Thymus (tissue), 11 donors: ENCODE measurements at regions not wholly inside any gene's neighbourhood (a gene's known extent, or its start where the extent isn't known, plus 50 kb on each side); places are given as distances from the start of the nearest gene placed in this dataset.

Experiments
- DNase-seq, 9 donors: peaks; one replicate each; pipeline ENCODE4 v3.0.0-alpha.2; 2013; ENCODE audit warnings: low spot score in 9 of 9, low read depth in 6 of 9, missing footprints in 1 of 9
- H3K27ac ChIP-seq, 2 donors: one replicate each; pipeline ENCODE4 v1.5.1; 2013; ENCODE audit warnings: control low read depth in 1 of 2, low read depth in 1 of 2, low read length in 1 of 2, mild to moderate bottlenecking in 1 of 2, moderate library complexity in 1 of 2
- H3K27me3 ChIP-seq, 2 donors: one replicate each; pipeline ENCODE4 v1.5.1; 2013; ENCODE audit warnings: low read length in 1 of 2; ENCODE audit not compliant: control insufficient read depth in 2 of 2, insufficient read depth in 1 of 2
- H3K36me3 ChIP-seq, 2 donors: one replicate each; pipeline ENCODE4 v1.5.1; 2013; ENCODE audit warnings: low read length in 1 of 2, mild to moderate bottlenecking in 1 of 2, moderate library complexity in 1 of 2; ENCODE audit not compliant: control insufficient read depth in 2 of 2, insufficient read depth in 2 of 2
- H3K4me1 ChIP-seq, 2 donors: one replicate each; pipeline ENCODE4 v1.5.1; 2013; ENCODE audit warnings: low read length in 2 of 2; ENCODE audit not compliant: control insufficient read depth in 2 of 2, insufficient read depth in 2 of 2
- H3K4me3 ChIP-seq, 2 donors: one replicate each; pipeline ENCODE4 v1.5.1; 2013; ENCODE audit warnings: low read length in 2 of 2, control low read depth in 1 of 2, mild to moderate bottlenecking in 1 of 2
- H3K9me3 ChIP-seq, 2 donors: one replicate each; pipeline ENCODE4 v1.5.1; 2013; ENCODE audit warnings: low read length in 1 of 2, mild to moderate bottlenecking in 1 of 2; ENCODE audit not compliant: control insufficient read depth in 2 of 2, insufficient read depth in 1 of 2
- WGBS: extraction: QIAGEN DNeasy Blood & Tissue Kit; methylation state at CpG from one replicate; pipeline ENCODE4 v1.1.7; 2013; 5-methylcytosine and 5-hydroxymethylcytosine counted together
- donor health status: healthy.

- Histone ChIP-seq H3K27me3 (no peaks in the 10 kb centered on the region), H3K9me3 (peaks cover 0 to 5% of the 10 kb centered on the region in 2 donors), H3K27ac (no peak overlapping the region), H3K36me3 (no peaks in the 10 kb centered on the region), H3K4me1 (no peaks in the 10 kb centered on the region), H3K4me3 (no peak overlapping the region)
- 79% methylated on average over 5 of the region's 5 CpGs for WGBS
- no peak for DNase-seq
Observed at GRCh38 chr9:31519424-31519823, 865.0 kb upstream of the ACO1 start.

- H3K4me1 ChIP-seq: no peaks in the 10 kb centered on the region
- no peak overlapping the region for H3K27ac ChIP-seq
- H3K36me3 ChIP-seq: no peaks in the 10 kb centered on the region
- DNase-seq: no peak
- no peaks in the 10 kb centered on the region for H3K27me3 ChIP-seq
- peaks cover 0 to 5% of the 10 kb centered on the region in 2 donors for H3K9me3 ChIP-seq
- 69% methylated on average over 2 of the region's 2 CpGs for WGBS
- H3K4me3 ChIP-seq: no peak overlapping the region
Observed at GRCh38 chr9:31519826-31520225, 864.6 kb upstream of the ACO1 start.

DNA sequence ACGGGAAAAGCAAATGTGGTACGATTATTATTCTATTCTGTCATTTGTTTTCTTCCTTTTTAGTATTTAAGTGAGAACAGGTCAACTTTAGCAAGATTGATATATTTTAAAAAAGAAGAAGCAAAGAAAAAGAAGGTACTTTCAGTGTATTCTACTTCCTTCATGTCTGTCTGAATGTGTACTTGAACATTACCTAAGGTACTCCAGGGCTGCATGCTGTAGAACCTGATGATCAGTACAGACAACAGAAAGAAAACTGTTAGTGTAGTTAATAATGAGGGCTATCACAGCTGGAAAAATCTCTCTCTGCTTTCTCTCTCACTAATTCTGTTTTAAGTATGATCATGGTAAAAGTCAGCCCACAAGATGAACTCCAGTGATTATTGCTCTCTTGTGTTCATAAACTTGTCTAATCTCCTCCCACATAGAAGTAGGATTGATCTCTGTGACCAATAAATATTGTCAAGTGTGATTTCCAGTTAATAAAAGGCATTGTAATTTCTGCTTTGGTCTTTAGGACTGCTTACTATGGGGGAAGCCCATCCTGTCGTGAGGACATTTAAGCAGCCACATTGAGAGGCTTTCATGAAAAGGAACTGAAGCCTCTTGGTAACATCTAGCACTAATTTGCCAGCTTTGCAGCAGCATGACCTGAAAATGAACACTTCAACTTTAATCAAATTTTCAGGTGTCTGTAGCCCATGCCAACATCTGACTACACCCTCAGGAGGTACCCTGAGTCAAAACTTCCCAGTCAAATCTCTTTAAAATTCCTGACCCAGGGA is 864.0 kb upstream of the ACO1 start:
- Histone ChIP-seq H3K27ac (no peak overlapping the region), H3K27me3 (no peaks in the 10 kb centered on the region), H3K36me3 (no peaks in the 10 kb centered on the region), H3K4me3 (no peak overlapping the region), H3K4me1 (no peaks in the 10 kb centered on the region), H3K9me3 (peaks cover 0 to 5% of the 10 kb centered on the region in 2 donors)
- DNase-seq: no peak
- WGBS: 90% methylated on average over 3 of the region's 3 CpGs

DNA sequence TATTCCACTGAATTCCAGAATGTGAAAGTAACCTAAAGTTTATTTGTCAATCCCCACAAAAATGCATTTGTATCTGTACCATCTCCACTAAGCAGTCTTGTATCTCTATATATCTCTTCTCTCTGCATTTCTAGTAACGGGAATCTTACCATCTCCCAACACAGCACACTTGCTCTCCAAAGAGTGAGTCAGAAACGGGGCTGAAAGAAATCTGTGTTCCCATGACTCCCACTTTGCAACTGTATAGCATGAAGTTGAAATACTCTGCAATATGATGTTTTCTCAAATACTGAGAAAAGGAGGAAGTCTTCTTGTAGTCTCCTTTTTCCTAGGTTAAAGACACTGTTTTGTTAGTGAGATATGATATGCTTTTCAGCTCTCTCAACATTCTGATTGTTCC is 848.8 kb upstream of the ACO1 start:
- Histone ChIP-seq H3K4me1 (no peaks in the 10 kb centered on the region), H3K4me3 (no peak overlapping the region), H3K36me3 (no peaks in the 10 kb centered on the region), H3K27me3 (no peaks in the 10 kb centered on the region), H3K27ac (no peak overlapping the region), H3K9me3 (no peaks in the 10 kb centered on the region)
- DNase-seq: no peak
- WGBS: 86% methylated on average over 2 of the region's 2 CpGs

- H3K27me3 ChIP-seq: no peaks in the 10 kb centered on the region
- WGBS: 89% methylated on average over 4 of the region's 4 CpGs
- no peak overlapping the region for H3K4me3 ChIP-seq
- no peaks in the 10 kb centered on the region for H3K9me3 ChIP-seq
- no peak for DNase-seq
- H3K36me3 ChIP-seq: no peaks in the 10 kb centered on the region
- H3K27ac ChIP-seq: no peak overlapping the region
- no peaks in the 10 kb centered on the region for H3K4me1 ChIP-seq
Observed at GRCh38 chr9:31536471-31536870, 848.0 kb upstream of the ACO1 start.

DNA sequence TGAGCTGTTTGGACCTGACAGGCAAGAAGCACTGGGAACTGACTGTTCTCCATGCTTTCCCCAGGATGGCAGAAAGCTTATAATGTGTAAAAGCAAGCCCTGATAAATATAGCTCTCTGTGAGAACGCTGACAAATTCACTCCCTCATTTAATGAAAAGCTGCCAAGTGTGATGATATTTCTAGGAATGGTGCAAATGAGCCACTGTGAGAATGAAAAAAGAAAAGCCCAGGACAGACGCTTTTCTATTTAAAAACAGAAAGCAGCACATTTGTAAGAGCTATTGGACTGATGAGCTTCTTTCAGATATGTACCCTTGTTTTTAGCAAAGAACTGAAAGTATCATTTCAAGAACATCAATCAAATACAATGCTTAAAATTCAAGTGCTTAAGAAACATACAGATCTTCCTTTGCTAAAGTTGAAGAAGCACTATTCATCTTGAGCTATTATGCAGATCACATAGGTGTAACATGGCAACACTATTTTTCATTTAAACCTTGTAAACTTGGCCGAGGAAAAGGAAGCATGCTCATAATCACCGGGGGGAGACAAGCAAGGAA is 842.6 kb upstream of the ACO1 start:
- no peak overlapping the region for H3K4me3 ChIP-seq
- H3K4me1 ChIP-seq: no peaks in the 10 kb centered on the region
- H3K27me3 ChIP-seq: no peaks in the 10 kb centered on the region
- no peak overlapping the region for H3K27ac ChIP-seq
- no peaks in the 10 kb centered on the region for H3K9me3 ChIP-seq
- no peaks in the 10 kb centered on the region for H3K36me3 ChIP-seq
- WGBS: 83% methylated on average over 4 of the region's 4 CpGs
- DNase-seq: no peak

GRCh38 chr9:31542384-31543055 is 841.9 kb upstream of the ACO1 start:
- DNase-seq: no peak
- no peaks in the 10 kb centered on the region for H3K4me1 ChIP-seq
- no peaks in the 10 kb centered on the region for H3K36me3 ChIP-seq
- WGBS: 77% methylated on average over 5 of the region's 5 CpGs
- no peaks in the 10 kb centered on the region for H3K27me3 ChIP-seq
- no peaks in the 10 kb centered on the region for H3K9me3 ChIP-seq
- H3K4me3 ChIP-seq: no peak overlapping the region
- H3K27ac ChIP-seq: no peak overlapping the region

DNA sequence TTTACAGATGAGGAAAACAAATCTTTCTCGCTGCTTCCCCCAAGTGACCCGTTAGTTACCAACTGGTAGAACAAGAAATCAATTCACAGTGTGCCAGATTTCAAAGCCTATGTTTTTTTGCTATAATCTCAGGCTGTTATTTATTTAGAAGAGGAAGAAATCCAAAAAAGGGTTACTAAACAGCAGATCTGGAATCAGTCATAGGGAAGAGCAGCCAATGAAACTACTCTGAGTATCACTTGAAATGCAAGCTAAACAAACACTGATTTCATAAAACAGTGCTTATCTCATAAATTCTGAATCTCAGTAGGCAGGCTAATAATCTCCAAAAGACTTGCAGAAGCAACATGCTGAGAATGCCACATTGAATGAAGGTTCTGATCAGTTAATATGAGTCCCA is 829.5 kb upstream of the ACO1 start:
- WGBS: 99% methylated on average over 2 of the region's 2 CpGs
- no peaks in the 10 kb centered on the region for H3K4me1 ChIP-seq
- H3K27me3 ChIP-seq: no peaks in the 10 kb centered on the region
- H3K4me3 ChIP-seq: no peak overlapping the region
- no peak overlapping the region for H3K27ac ChIP-seq
- no peaks in the 10 kb centered on the region for H3K36me3 ChIP-seq
- DNase-seq: no peak
- no peaks in the 10 kb centered on the region for H3K9me3 ChIP-seq

DNA sequence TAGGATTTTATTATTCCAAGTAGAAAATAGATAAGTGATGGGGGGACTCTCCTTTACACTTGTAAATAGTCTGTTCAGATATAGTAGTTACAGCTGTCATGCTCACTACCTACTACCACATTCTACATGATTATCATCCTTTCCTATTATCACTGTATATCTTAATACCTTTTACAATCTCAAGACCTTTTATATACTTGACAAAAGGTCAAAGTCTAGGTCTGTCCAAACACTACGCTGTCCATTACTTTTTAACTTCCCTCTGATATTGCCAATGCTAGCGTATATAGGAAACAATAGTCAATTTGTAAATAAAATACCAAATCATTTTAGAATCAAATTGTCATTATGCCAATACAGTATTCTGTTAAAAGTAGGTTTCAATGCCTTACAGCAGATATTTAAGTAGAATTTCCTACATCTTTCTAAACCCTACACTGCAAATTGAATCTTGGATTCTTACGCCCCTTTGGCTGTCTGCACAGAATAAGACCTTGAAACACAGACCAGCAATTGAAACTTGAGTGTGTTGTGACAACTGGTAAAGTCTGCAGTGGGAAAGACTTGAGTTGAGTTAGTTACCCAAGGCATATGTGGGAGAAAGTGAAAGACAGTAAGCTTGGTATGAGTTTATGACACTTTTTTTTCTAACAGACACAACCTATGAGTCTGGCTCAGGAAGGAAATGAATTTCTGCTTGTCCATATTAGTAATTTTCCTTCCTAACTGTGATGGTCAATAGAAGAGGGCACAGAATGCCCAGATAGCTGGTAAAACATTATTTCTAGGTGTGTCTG is 827.6 kb upstream of the ACO1 start:
- no peaks in the 10 kb centered on the region for H3K4me1 ChIP-seq

More for the DNA sequence above, 827.6 kb upstream of the ACO1 start:
- Histone ChIP-seq H3K4me3 (no peak overlapping the region), H3K36me3 (no peaks in the 10 kb centered on the region), H3K9me3 (no peaks in the 10 kb centered on the region), H3K27me3 (no peaks in the 10 kb centered on the region), H3K27ac (no peak overlapping the region)
- DNase-seq: no peak
- 95% methylated on average over 3 of the region's 3 CpGs for WGBS
